Caco-2 (cell line): ENCODE measurements at regions not wholly inside any gene's neighbourhood (a gene's known extent, or its start where the extent isn't known, plus 50 kb on each side); places are given as distances from the start of the nearest gene placed in this dataset.

Experiments used
- BruUV-seq: library from RNA; stranded (reverse); fragments of 400-500 nt; replicated peaks from 2 replicates; lab custom pipeline; 2021; lab: Mats Ljungman, UMichigan
- CTCF ChIA-PET: fragments of 300-600 bp; sonication (Branson Sonifier 250); formaldehyde crosslinking; loops from one replicate; lab custom pipeline; 2022; ENCODE audit warnings: antibody characterized with exemption; lab: Charles Lee
- POLR2A ChIA-PET: fragments of 300-600 bp; sonication (Branson Sonifier 250); formaldehyde crosslinking; loops from one replicate; lab custom pipeline; 2022; ENCODE audit warnings: antibody characterized with exemption; lab: Charles Lee
- DNase-seq, 2 experiments: peaks; one replicate each; pipeline versions ENCODE4 v3.0.0 to v3.0.0-alpha.2; 2020 to 2022
- H3K27me3 ChIP-seq: replicated peaks from 2 replicates; pipeline ENCODE4 v1.6.0; 2011; ENCODE audit warnings: low read length; ENCODE audit not compliant: control insufficient read depth, insufficient read depth
- H3K36me3 ChIP-seq: 2 replicates; pipeline ENCODE4 v1.5.1; 2011; ENCODE audit warnings: low read length; ENCODE audit not compliant: control insufficient read depth, insufficient read depth
- H3K4me1 ChIP-seq: fragments of 250-450 bp; sonication (Bioruptor Pico); 2 replicates; pipeline ENCODE4 v1.5.1; 2020; ENCODE audit warnings: mild to moderate bottlenecking
- H3K4me3 ChIP-seq: 2 replicates; pipeline ENCODE4 v1.5.1; 2011; ENCODE audit warnings: low read depth, mild to moderate bottlenecking, control low read depth, low read length
- H3K9me3 ChIP-seq: fragments of 250-450 bp; sonication (Bioruptor Pico); 2 replicates; pipeline ENCODE4 v1.5.1; 2020; ENCODE audit warnings: mild to moderate bottlenecking, moderate library complexity
- H3K27ac Mint-ChIP-seq: one replicate; pipeline ENCODE4 v1.8.0; 2022; ENCODE audit warnings: mixed read lengths; ENCODE audit not compliant: unreplicated experiment
- H3K27me3 Mint-ChIP-seq: one replicate; pipeline ENCODE4 v1.8.0; 2022; ENCODE audit warnings: mixed read lengths; ENCODE audit not compliant: insufficient read depth, unreplicated experiment
- H3K36me3 Mint-ChIP-seq: one replicate; pipeline ENCODE4 v1.8.0; 2022; ENCODE audit warnings: mild to moderate bottlenecking, mixed read lengths; ENCODE audit not compliant: insufficient read depth, unreplicated experiment
- H3K4me1 Mint-ChIP-seq: one replicate; pipeline ENCODE4 v1.8.0; 2022; ENCODE audit warnings: low read depth, mixed read lengths; ENCODE audit not compliant: unreplicated experiment
- H3K4me3 Mint-ChIP-seq: one replicate; pipeline ENCODE4 v1.8.0; 2022; ENCODE audit warnings: mild to moderate bottlenecking, moderate library complexity, mixed read lengths; ENCODE audit not compliant: unreplicated experiment
- H3K9me3 Mint-ChIP-seq: one replicate; pipeline ENCODE4 v1.8.0; 2022; ENCODE audit warnings: mixed read lengths; ENCODE audit not compliant: unreplicated experiment
- CTCF ChIP-seq, 2 experiments: fragments of 200-600 bp in 1 of 2; IDR thresholded peaks; 1 replicate in 1 of 2; 2 replicates in 1 of 2; pipeline versions ENCODE4 v1.5.1 to v1.8.0; 2011 to 2022; ENCODE audit warnings: antibody characterized with exemption in 1 of 2, control low read depth in 1 of 2, inconsistent platforms in 1 of 2, low read depth in 1 of 2, low read length in 1 of 2, mild to moderate bottlenecking in 1 of 2, moderate library complexity in 1 of 2; ENCODE audit not compliant: insufficient read depth in 1 of 2, severe bottlenecking in 1 of 2, unreplicated experiment in 1 of 2
- intact Hi-C: fragments of 100-400 bp; cut with micrococcal nuclease; formaldehyde crosslinking; loops from one replicate; pipeline ENCODE4 v1.10.0; 2022; ENCODE audit not compliant: unreplicated experiment

- intact Hi-C loops: no loop called here
- TF ChIP-seq CTCF (IDR thresholded peaks at IDR 0.05; ENCODE audit: insufficient read depth in 1 of 2, low read depth in 1 of 2, low read length in 1 of 2, severe bottlenecking in 1 of 2, unreplicated experiment in 1 of 2): no peak
- H3K9me3 Mint-ChIP-seq: no peaks in the 10 kb centered on the region
- ChIA-PET CTCF (no interaction called here), POLR2A (no interaction called here)
- Histone ChIP-seq H3K4me3 (no peak overlapping the region), H3K9me3 (no peaks in the 10 kb centered on the region; the same call in 1 of the 2 replicates), H3K4me1 (no peaks in the 10 kb centered on the region), H3K27me3 (no peaks in the 10 kb centered on the region; the same call in 1 of the 2 replicates), H3K36me3 (no peaks in the 10 kb centered on the region)
- H3K4me1 Mint-ChIP-seq: no peaks in the 10 kb centered on the region
- BruUV-seq: no TSS peak
- H3K4me3 Mint-ChIP-seq: no peak overlapping the region
- no peaks in the 10 kb centered on the region for H3K36me3 Mint-ChIP-seq
- no peak overlapping the region for H3K27ac Mint-ChIP-seq
- peaks cover 10% of the 10 kb centered on the region for H3K27me3 Mint-ChIP-seq
- DNase-seq: no peak
These were observed 267.0 kb downstream of the SEC61B start for GRCh38 chr9:99489060-99489413.

- Mint-ChIP-seq H3K9me3 (no peaks in the 10 kb centered on the region), H3K27ac (no peak overlapping the region), H3K4me1 (no peaks in the 10 kb centered on the region), H3K27me3 (peaks cover 9% of the 10 kb centered on the region), H3K36me3 (no peaks in the 10 kb centered on the region), H3K4me3 (no peak overlapping the region)
- no peak for DNase-seq
- no peak for TF ChIP-seq CTCF (IDR thresholded peaks at IDR 0.05; ENCODE audit: insufficient read depth in 1 of 2, low read depth in 1 of 2, low read length in 1 of 2, severe bottlenecking in 1 of 2, unreplicated experiment in 1 of 2)
- ChIA-PET POLR2A (no interaction called here), CTCF (no interaction called here)
- Histone ChIP-seq H3K9me3 (no peaks in the 10 kb centered on the region), H3K4me3 (no peak overlapping the region), H3K36me3 (no peaks in the 10 kb centered on the region), H3K27me3 (no peaks in the 10 kb centered on the region; the same call in 1 of the 2 replicates), H3K4me1 (no peaks in the 10 kb centered on the region)
- intact Hi-C loops: no loop called here
- BruUV-seq: no TSS peak
These were observed 268.6 kb downstream of the SEC61B start for GRCh38 chr9:99490729-99491128.

- Histone ChIP-seq H3K36me3 (no peaks in the 10 kb centered on the region), H3K9me3 (no peaks in the 10 kb centered on the region), H3K4me3 (no peak overlapping the region), H3K27me3 (no peaks in the 10 kb centered on the region; the same call in 1 of the 2 replicates), H3K4me1 (no peaks in the 10 kb centered on the region)
- no TSS peak for BruUV-seq
- H3K36me3 Mint-ChIP-seq: no peaks in the 10 kb centered on the region
- H3K4me1 Mint-ChIP-seq: no peaks in the 10 kb centered on the region
- H3K9me3 Mint-ChIP-seq: no peaks in the 10 kb centered on the region
- H3K4me3 Mint-ChIP-seq: no peak overlapping the region
- CTCF ChIA-PET: no interaction called here
- intact Hi-C loops: no loop called here
- POLR2A ChIA-PET: no interaction called here
- H3K27me3 Mint-ChIP-seq: peaks cover 9% of the 10 kb centered on the region
- no peak overlapping the region for H3K27ac Mint-ChIP-seq
- TF ChIP-seq CTCF (IDR thresholded peaks at IDR 0.05; ENCODE audit: insufficient read depth in 1 of 2, low read depth in 1 of 2, low read length in 1 of 2, severe bottlenecking in 1 of 2, unreplicated experiment in 1 of 2): no peak
- no peak for DNase-seq
These were observed 269.5 kb downstream of the SEC61B start for GRCh38 chr9:99491408-99492158.
